ENCODE measurements at regions not wholly inside any gene's neighbourhood (a gene's known extent, or its start where the extent isn't known, plus 50 kb on each side); places are given as distances from the start of the nearest gene placed in this dataset.

- TF ChIP-seq NCOR1 (IDR thresholded peaks at IDR 0.05) = peak; percentile 63
- TF ChIP-seq ESRRA (IDR thresholded peaks at IDR 0.05; ENCODE audit: borderline replicate concordance, low read depth) = peak; percentile 13; the same call in 1 of the 2 replicates
- 0 out of 2 replicates have a peak, but pooled peaks have one; percentile 17 for TF ChIP-seq MYC (IDR thresholded peaks at IDR 0.05; ENCODE audit: low read depth, low read length)
- no peak for TF ChIP-seq MYC (CRISPR knock-in tag; IDR thresholded peaks at IDR 0.05; ENCODE audit: borderline replicate concordance, low read depth)
- TF ChIP-seq EP300 (IDR thresholded peaks at IDR 0.05; ENCODE audit: low read length) = peak; percentile 72
Observed at GRCh38 chr2:14716319-14716718, 83.8 kb downstream of the LRATD1 start (continued).

- ChIA-PET CTCF (ENCODE audit: low intra/inter-chr PET ratio) (no interaction called here), POLR2A (no interaction called here)
- no TSS peak for BruUV-seq (replicated peaks)
- H3K79me2 ChIP-seq (ENCODE audit: control insufficient read depth, insufficient read depth, low read length) = no peaks in the 10 kb centered on the region
- ATAC-seq (peak; percentile 68), DNase-seq (ENCODE audit: extremely low read depth in 1 of 4, low spot score in 3 of 4) (peak in 1 of 4 experiments; percentile 40), FAIRE-seq (no peak)
- H3K36me3 ChIP-seq (ENCODE audit: control insufficient read depth, insufficient read depth, low read length) = no peaks in the 10 kb centered on the region
- no peaks in the 10 kb centered on the region for H3K9me1 ChIP-seq (ENCODE audit: control insufficient read depth, insufficient read depth, low read length)
- H3K4me2 ChIP-seq (ENCODE audit: insufficient read depth, low read length) = no peak overlapping the region
- intact Hi-C loops (cut with micrococcal nuclease) = no loop called here
- TF ChIP-seq ATF1 (CRISPR knock-in tag; IDR thresholded peaks at IDR 0.05) (no peak), ATF1 (tag; IDR thresholded peaks at IDR 0.05) (no peak), DACH1 (IDR thresholded peaks at IDR 0.05; ENCODE audit: partially characterized antibody) (no peak), THAP12 (CRISPR knock-in tag; IDR thresholded peaks at IDR 0.05) (no peak), CREM (IDR thresholded peaks at IDR 0.05; ENCODE audit: low read depth) (peak; percentile 21; the same call in 1 of the 2 replicates), ESRRB (CRISPR knock-in tag; IDR thresholded peaks at IDR 0.05; ENCODE audit: borderline replicate concordance) (no peak), HDGF (IDR thresholded peaks at IDR 0.05) (no peak), ZFX (CRISPR knock-in tag; IDR thresholded peaks at IDR 0.05) (no peak), ZEB2 (IDR thresholded peaks at IDR 0.05) (no peak)
- no peak overlapping the region for H3K27ac ChIP-seq (ENCODE audit: extremely low read depth, low read depth, low read length)
- H3K27me3 ChIP-seq (ENCODE audit: control insufficient read depth in 2 of 2, insufficient read depth in 2 of 2, low read length in 2 of 2) = no peaks in the 10 kb centered on the region
- peaks cover 0 to 11% of the 10 kb centered on the region in 2 experiments; a peak in 2 of 5 replicates for H3K4me1 ChIP-seq (replicated peaks in 1 of 2; ENCODE audit: control insufficient read depth in 2 of 2, insufficient read depth in 2 of 2, low read length in 2 of 2)
- no peak overlapping the region for H3K4me3 ChIP-seq
- 0 out of 2 replicates have a peak, but pooled peaks cover 2% of the 10 kb centered on the region for H3K9me3 ChIP-seq (replicated peaks; ENCODE audit: control insufficient read depth, insufficient read depth, low read depth, low read length)
- H3K9ac ChIP-seq (ENCODE audit: insufficient read depth in 1 of 2, low read depth in 2 of 2, low read length in 2 of 2) = no peak overlapping the region
- WGBS (ENCODE audit: insufficient coverage, low coverage, missing lambda C conversion rate) = 3% methylated on average over 3 of the region's 3 CpGs
- 0 out of 2 replicates have a peak overlapping the region, but pooled peaks have one; percentile 39 for H2AFZ ChIP-seq (ENCODE audit: low read depth, low read length)
- H4K20me1 ChIP-seq (replicated peaks; ENCODE audit: control insufficient read depth, insufficient read depth, low read length) = no peaks in the 10 kb centered on the region
- in situ Hi-C loops (cut with MboI) = no loop called here
Observed at GRCh38 chr2:14717131-14717530, 84.6 kb downstream of the LRATD1 start.

Data from K562 (cell line).